ENCODE measurements at regions not wholly inside any gene's neighbourhood (a gene's known extent, or its start where the extent isn't known, plus 50 kb on each side); places are given as distances from the start of the nearest gene placed in this dataset.

GRCh38 chr18:68441241-68441640, 273.7 kb downstream of the TMX3 start:
- TF ChIP-seq, protein P1, sequence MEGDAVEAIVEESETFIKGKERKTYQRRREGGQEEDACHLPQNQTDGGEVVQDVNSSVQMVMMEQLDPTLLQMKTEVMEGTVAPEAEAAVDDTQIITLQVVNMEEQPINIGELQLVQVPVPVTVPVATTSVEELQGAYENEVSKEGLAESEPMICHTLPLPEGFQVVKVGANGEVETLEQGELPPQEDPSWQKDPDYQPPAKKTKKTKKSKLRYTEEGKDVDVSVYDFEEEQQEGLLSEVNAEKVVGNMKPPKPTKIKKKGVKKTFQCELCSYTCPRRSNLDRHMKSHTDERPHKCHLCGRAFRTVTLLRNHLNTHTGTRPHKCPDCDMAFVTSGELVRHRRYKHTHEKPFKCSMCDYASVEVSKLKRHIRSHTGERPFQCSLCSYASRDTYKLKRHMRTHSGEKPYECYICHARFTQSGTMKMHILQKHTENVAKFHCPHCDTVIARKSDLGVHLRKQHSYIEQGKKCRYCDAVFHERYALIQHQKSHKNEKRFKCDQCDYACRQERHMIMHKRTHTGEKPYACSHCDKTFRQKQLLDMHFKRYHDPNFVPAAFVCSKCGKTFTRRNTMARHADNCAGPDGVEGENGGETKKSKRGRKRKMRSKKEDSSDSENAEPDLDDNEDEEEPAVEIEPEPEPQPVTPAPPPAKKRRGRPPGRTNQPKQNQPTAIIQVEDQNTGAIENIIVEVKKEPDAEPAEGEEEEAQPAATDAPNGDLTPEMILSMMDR (IDR thresholded peaks at IDR 0.05): no peak
- no peak for TF ChIP-seq POLR2A (IDR thresholded peaks at IDR 0.05)
